HG03196 (cell line): ENCODE measurements at regions not wholly inside any gene's neighbourhood (a gene's known extent, or its start where the extent isn't known, plus 50 kb on each side); places are given as distances from the start of the nearest gene placed in this dataset.
"Not testable (repeated sequence)": the region's sequence is repeated elsewhere in the genome, so short reads cannot be mapped to it uniquely, and the experiment has no call there.

ENCODE experiments used
- ATAC-seq: cut with Tn5 transposase; IDR thresholded peaks from one replicate; pipeline ENCODE4 v1.9.1; 2021; ENCODE audit not compliant: unreplicated experiment

DNA sequence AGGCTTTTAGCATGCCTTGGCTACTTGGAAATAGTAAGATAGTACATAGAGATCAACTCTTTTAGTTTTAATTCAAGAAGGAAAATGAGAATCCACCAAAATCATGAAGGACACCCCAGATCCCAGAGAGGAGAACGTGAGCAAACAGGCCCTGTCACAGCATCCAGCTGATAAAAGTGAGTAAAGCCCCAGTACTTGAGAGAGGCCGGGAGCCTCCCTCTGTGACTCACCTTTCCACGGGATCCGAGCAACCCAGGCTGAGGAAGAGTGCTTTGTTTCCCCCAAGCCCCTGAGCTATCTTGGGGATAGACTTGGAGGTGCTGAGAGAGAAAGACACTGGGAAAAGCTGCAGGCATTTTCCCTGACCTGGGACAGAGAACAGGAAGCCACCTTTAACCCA is 238.6 kb downstream of the DUSP10 start:
- ATAC-seq = no peak

DNA sequence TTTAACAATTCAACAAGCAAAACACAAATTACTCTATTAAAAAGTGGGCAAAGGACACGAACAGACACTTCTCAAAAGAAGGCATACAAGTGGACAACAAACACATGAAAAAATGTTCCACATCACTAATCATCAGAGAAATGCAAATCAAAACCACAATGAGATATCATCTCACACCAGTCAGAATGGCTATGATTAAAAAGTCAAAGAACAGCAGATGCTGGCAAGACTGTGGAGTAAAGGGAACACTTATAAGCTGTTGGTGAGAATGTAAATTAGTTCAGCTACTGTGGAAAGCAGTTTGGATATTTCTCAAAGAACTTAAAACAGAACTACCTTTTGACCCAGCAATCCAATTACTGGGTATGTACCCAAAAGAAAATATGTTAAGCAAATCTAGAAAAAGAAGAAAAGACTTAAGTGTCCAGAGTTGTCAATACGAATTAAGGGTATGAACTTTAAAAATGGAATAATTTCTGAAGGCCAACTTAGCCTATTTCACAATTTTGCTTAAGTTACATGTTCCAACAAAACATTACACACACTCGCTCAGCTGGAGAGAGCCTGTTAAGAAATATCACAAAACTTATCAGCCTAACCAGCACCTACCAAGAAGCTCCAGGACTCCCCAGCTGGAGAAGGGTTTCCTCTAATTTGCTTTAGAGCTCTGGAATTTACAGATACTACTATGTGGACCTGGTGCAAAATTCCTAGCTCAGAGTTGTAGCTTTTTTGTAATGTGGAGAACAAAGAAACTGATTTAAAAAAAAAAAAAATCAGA is 232.1 kb downstream of the DUSP10 start:
- ATAC-seq = no peak

DNA sequence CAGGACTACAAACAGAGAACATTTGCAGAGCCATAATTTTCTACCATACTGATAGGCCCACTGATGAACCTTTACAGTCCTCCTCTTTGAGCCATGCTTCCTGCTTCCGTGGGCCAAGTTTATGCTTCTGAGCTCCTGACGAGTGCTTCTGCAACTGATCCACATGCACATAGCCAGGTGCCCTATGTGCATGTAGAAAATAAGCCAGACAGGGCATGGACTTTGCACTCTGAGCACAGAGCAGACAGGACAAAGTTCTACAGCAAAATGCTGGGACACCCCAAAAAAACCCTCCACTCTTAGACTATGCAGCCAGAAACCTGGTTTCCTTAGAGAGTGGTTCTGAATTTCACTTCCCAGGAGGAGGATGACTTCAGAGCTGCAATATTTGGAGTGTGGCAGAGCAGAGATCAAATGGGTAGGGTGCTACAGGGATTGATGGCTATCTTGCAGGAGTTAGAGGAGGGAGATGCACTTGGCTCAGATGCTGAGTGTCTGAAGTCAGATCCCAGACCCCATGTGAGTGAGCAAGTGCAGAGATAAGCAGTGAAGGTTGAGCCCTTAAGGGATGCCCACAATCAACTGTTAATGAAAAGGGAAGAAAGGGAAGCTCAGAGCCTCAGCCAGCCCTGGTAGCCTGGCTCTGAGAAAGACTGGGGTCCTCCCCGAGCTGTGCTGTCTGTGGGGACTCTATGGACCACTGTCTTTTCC is 230.9 kb downstream of the DUSP10 start:
- no peak for ATAC-seq

DNA sequence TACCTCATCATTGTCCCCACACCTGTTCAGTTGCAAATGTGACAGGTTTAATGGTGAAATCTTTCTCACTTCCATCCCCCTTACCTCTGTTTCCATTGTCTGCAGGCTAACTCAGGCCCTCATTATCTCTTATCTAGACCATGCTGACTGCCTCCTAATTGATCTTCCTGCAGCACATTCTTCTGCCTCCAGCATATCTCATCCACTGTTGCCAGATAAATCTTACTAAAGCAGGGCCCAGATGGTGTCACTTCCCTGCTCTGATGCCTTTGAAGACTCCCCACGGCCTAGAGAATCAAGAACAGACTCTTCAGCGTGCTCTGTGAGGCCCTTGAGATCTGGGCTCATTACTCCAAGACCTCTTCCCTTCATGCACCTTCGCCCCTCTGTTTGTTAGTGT is 230.1 kb downstream of the DUSP10 start:
- ATAC-seq = no peak

DNA sequence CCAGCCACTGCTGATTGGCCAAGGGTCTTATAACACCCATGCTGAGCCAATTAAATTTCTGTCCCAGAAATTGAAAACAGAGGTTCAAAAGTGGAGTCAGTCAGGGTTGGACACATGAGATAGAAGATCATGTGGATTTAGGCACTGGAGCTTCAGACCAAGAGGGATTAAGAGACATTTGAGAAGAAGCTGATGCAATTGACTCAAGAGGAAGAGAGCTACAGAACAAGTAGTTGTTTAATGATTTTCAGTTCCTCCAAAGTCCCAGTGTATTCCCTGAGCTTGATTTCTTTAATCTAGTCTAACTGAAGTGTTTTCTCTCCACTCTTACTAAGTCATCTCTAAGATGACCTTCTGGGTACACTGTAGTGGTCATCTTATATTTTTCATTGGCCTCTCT is 227.1 kb downstream of the DUSP10 start:
- no peak for ATAC-seq

DNA sequence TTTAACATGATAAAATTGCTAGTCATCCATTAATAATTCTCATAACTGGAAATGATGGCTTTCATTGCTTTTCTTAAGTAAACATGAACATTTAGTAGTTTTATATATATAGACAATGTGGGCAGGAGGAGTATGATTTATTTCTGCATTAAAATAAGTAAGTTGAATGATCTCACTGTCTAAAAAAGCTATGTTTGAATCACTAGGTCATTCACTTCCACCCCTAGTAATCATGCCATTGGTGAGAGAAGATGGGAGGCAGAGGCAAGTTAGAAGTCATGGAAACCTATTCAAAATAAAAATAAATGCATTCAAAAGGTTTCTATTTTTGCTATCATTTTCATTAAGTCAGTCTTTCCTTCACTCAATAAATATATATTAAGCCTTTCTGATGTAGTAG is 226.4 kb downstream of the DUSP10 start:
- ATAC-seq = no peak

DNA sequence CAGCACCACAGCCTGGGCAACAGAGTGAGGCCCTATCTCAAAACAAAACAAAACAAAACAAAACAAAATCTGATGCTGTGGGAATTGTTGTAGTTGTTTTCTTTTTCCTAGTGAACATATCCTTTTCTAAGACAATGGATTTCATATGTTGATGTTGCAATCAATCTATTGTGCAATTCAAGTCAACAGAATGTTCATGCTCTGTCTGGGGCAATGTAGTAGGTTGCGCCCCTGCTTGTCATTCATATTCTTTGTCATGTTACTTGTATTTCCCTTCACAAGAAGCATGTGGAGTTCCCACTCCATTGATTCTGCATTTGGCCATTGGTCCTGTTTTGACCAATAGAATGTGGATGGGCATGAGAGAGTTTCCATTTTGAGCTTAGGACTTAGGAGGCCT is 223.9 kb downstream of the DUSP10 start:
- no peak for ATAC-seq

DNA sequence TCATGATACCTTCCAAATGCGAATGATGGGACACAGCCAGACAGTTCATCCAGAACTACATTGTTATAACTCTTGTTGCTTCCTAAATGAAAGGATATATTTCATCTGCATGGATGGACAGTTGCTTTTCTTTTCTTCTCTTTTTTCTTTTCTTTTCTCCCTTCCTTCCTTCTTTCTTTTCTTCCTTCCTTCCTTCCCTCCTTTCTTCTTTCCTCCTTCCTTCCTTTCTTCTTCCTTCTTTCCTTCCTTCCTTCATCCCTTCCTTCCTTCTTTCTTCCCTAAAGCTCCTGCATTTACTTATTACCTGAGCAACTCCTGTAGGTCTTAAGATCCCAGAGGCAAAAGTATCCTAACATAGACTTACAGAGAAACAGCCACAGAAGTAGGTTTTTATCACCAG is 221.6 kb downstream of the DUSP10 start:
- no peak for ATAC-seq

DNA sequence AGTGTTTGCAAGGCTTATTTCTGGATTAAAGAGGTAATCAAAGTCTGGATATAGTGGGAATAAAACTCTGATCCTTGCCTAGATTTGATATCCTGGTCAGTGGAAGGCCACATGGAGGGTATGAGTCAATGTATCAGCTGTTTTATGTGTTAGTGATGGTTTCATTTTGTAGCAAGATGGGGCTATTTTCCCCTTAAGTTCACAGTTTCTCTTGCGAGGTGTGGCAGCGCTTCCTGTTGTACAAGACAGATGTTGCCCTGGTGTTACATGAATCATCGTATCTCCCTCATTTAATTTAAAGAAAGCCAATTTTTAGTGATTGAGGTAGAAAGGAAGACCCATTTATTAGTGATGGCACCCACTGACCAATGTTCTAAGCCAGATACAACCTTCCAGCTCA is 220.2 kb downstream of the DUSP10 start:
- ATAC-seq = no peak

DNA sequence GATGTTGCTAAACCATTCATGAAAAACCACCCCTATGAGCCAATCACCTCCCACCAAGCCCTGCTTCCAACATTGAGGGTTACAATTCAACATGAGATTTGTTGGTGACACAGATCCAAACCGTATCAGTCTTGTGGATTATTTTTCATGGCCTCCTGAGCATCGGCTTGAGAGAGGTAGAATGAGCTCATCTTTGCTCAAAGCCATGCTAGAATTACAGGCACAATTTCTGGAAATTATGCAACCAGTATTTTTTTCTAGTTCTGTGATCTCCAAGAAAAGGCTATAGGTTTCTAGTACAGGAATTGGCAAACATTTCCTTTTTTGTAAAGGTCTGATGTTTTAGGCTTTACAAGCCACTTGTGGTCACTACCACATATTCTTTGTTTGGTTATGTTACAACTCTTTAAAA is 219.4 kb downstream of the DUSP10 start:
- ATAC-seq = no peak

DNA sequence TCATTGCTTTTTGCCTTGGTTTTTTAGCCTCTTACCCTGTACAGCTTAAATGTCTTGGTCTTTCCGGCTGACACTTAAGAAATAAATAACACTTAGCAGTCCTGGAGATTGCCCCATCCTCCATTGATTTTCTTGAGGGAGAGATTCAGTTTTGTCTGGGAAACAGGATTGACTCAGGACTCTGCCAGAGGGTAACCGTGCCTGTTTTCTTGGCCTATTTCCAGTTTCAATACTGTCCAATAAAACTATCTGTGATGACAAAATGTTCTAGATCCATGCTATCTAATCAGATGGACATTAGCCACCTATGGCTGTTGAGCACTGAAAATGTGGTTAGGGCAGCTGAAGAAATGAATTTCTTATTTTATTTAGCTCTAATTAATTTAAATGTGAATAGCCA is 216.1 kb downstream of the DUSP10 start:
- ATAC-seq = no peak

DNA sequence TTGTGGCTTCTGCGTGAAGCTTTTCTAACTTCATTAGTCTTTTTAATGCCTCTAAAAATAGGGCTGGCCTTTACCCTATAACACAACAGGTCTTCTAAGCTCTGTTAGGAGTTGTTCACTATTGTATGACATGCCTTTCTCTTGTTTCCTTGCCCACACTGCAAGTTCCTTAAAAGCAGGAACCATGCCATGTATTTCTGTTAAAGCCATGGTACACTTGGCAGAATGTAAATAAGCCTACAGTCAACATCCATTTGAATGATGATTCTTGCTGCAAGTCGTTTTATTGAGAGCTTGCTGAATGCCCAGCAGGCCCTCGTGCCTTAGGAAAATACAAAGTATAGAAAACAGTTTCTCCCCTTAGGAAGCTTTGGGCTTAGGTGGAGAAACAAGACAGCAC is 214.6 kb downstream of the DUSP10 start:
- no peak for ATAC-seq

DNA sequence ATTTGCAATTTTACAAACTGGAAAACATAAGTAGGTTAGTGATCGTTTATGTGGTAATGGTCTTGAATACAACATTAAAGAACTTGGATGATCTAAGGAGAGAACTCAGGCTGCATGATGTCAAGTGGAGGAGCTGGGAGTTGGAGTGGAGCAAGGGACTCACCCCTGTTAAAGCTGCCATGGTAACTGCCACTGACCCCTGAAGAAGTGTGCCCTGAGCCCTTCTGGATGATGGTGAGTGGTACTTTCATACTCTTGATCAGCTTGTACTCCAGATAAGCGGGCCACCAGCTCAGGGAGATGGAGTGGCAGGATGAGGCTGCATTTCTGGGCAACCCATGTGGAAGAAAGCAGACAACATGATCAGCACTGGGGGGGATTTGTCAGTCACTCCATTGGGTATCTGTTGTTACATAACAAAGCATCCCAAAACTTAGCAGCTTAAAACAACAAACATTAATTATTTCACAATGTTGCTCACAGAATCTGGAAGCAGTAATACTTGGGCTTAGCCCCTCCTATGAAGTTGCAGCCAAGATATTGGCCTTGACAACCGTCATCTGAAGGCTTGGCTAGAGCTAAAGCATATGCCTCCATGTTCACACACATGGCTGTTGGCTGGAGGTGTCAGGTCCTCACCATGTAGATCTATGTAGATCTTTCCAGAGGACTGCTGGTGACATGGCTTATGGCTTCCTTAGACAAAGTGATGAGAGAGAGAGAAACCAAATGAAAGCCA is 213.8 kb downstream of the DUSP10 start:
- no peak for ATAC-seq

DNA sequence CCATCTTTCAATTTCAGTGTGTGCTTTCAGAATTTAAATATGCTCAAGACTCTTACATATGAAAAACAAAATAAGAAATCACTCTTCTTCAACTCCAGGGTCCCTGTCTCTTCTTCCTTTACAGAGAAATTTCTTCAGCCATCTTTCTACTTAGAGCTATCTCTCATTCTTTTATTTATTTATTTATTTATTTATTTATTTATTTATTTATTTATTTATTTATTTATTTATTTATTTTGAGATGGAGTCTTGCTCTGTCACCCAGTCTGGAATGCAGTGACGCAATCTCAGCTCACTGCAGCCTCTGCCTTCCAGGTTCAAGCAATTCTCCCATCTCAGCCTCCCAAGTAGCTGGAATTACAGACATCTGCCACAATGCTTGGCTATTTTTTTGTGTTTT is 211.7 kb downstream of the DUSP10 start:
- ATAC-seq = not testable (repeated sequence)

DNA sequence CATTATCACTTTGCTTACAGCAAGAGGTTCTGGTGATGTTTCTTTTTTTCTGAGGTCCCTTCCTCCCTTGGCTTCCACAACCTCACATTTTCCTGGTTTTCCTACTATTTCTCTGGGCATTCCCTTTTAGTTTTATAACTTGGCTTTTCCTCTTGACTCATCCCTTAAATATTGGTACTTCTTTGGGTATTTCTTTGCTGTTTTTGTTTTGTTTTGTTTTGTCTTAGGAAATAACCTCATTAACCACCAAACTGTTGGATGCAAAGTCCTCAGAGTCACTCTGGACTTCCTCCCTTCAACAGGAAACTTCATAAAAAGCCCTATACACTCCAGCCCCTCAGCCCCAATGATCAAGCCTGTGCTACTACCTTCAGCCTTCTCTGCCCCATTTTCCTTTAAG is 211.1 kb downstream of the DUSP10 start:
- no peak for ATAC-seq

DNA sequence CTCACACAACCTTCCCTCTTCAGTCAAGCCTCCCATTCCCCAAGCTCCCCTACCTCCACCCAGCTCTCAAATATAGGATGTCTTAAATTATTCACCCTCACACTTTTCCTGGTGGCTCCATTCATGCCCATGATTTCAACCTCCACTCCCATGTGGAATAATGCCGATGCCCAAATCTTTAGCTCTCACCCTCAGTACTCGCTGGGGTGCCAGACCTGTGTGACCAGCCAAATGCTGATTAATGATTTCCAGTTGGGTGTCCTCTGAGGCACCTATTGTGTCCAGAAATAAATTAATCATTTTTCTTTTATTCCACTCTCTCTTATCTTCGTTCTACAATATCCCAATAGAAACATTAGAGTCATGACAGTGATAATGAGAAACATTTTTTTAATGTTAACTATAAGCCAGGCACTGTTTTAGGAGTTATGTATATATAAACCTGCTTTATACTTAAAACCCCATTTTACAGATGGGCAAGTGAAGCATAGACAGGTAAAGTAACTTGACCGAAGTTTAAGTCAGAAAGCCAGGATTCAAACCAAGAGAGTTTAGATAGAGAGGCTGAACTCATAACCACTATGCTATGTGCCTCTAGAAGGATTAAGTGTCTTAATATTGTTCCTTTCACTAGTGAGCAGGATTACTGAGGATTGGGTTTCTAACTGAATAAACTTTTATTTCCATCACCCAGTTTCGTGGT is 209.7 kb downstream of the DUSP10 start:
- ATAC-seq = no peak

DNA sequence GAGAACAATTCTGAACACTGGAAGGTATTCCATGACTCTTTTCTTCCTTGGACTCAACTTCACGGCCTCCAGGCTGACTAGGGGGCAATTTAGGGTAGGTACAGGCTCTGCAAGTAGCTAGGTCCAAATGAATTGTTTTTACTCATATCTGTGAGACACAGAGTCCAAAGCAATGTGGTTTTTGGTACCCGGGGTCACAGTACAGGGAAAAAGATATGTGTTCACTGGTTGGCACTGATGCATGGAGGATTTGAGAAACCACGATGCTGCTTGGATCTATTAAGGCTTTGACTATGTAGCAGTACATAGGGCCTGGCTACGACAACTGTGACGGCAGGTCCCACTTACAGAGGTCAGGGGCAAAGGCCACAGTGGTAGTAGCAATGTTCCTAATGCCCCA is 200.6 kb downstream of the DUSP10 start:
- no peak for ATAC-seq

DNA sequence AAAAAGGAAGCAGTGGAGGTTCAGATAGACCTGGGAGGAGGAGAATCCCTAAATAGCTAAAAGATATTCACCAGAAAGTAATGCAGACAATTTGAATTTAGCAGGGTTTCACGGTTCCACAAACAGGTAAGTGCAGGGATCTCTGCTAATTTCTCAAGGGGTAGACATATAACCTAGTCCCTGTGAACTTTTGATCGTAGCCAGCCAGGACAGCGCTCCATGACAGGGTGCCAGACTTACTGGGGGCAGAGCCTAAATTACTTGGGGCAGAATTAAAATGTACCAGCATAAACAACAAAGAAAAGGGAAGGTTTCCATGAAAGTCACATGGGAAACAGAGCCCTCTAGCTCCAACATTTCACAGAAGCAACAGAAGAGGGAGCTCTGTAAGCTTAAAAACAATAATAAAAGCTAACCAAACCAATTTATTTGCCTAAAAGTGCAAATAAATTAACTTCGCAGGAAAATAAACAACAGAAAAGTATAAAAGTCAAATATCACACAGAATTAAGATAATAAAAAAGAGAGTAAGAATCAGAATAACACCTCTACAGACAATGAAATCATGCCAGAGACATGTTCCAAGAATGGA is 198.3 kb downstream of the DUSP10 start:
- no peak for ATAC-seq

DNA sequence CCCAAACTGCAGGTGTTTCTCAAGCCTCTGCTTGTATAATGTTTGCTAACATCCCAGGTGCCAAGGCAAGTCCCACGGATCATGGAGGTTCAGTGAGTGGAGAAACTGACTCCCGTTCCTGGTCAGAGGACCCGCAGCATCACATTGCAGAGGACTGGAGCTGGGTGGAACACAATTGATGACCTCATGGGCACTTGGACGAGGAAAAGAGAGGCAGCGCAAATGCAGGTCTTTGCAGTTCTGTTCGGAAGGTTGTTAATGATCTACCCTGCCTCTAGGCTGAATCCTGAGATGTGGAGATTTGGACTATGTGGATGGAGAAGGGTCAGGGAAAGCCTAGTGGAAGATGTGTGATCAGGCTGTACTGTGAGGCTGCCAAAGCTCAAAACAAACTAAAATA is 192.9 kb downstream of the DUSP10 start:
- ATAC-seq = no peak

DNA sequence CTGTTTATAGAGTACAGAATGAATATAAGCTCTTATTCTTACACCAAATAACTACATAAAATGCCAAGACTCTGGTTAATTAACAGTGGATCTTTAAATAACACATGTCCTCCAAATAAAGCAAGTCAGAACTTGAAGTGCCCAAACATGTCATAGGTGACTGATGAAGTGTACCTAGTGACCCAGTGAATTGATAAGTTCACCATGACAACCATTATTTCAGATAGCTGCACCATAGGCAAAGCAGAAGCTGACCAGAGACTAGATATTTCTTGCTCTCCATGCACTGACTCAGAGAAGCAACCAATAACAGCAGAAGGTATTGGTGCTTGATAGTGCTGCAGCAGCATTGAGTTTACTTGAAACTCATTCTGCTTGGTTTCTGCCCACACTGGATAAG is 192.1 kb downstream of the DUSP10 start:
- ATAC-seq = no peak

DNA sequence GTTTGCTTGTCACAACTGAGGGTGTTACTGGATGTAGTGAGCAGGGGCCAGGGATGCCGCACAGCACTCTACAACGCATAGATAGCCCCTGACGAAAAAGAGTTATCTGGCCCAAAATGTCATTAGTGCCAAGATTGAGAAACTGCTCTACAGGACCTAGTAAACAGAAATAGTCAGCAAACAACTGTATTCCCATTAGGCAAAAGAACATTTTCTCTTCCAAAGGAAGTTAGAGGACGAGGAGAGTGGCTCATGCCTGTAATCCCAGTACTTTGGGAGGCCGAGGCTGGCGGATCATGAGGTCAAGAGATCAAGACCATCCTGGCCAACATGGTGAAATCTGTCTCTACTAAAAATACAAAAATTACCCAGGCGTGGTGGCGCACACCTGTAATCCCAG is 189.1 kb downstream of the DUSP10 start:
- ATAC-seq = not testable (repeated sequence)
